IMR-90 (cell line): ENCODE measurements at regions not wholly inside any gene's neighbourhood (a gene's known extent, or its start where the extent isn't known, plus 50 kb on each side); places are given as distances from the start of the nearest gene placed in this dataset.

ENCODE experiments used
- ATAC-seq: fragments of 200-7000 bp; cut with Tn5 transposase; 2 replicates; pipeline ENCODE4 v1.9.1; 2020; ENCODE audit warnings: low read depth, mild to moderate bottlenecking, moderate library complexity
- BruUV-seq: library from RNA; stranded (reverse); fragments of 400-500 nt; replicated peaks from 2 replicates; lab custom pipeline; 2021; lab: Mats Ljungman, UMichigan
- CTCF ChIA-PET: fragments of 300-600 bp; formaldehyde crosslinking; extraction: SDS; loops from one replicate; lab custom pipeline; 2021; ENCODE audit warnings: antibody characterized with exemption; lab: Yijun Ruan, JAX
- POLR2A ChIA-PET: fragments of 300-600 bp; sonication (Branson Sonifier 250); formaldehyde crosslinking; loops from one replicate; lab custom pipeline; 2022; ENCODE audit warnings: antibody characterized with exemption; ENCODE audit not compliant: unreplicated experiment; lab: Charles Lee
- DNase-seq: peaks from one replicate; pipeline ENCODE4 v3.0.0; 2013
- H2AFZ ChIP-seq: replicated peaks from 2 replicates; pipeline ENCODE3; 2013; ENCODE audit warnings: low read length, mild to moderate bottlenecking; ENCODE audit not compliant: poor library complexity
- H2AK5ac ChIP-seq: 2 replicates; pipeline ENCODE4 v1.6.1; 2013; ENCODE audit warnings: low read depth, low read length, inconsistent platforms
- H2AK9ac ChIP-seq: replicated peaks from 2 replicates; pipeline ENCODE3; 2013; ENCODE audit warnings: mild to moderate bottlenecking, low read depth, low read length, moderate library complexity; ENCODE audit not compliant: poor library complexity
- H2BK120ac ChIP-seq: 2 replicates; pipeline ENCODE4 v1.6.1; 2013; ENCODE audit warnings: low read depth, low read length, inconsistent platforms
- H2BK15ac ChIP-seq: 3 replicates; pipeline ENCODE4 v1.6.1; 2013; ENCODE audit warnings: low read depth, low read length, inconsistent platforms
- H2BK20ac ChIP-seq: 2 replicates; pipeline ENCODE4 v1.6.1; 2013; ENCODE audit warnings: low read depth, mild to moderate bottlenecking, inconsistent platforms, low read length, moderate library complexity
- H2BK5ac ChIP-seq: 2 replicates; pipeline ENCODE4 v1.6.1; 2013; ENCODE audit warnings: mild to moderate bottlenecking, low read depth, low read length, inconsistent platforms; ENCODE audit not compliant: poor library complexity, severe bottlenecking
- H3K14ac ChIP-seq: replicated peaks from 2 replicates; pipeline ENCODE4 v1.6.1; 2013; ENCODE audit warnings: low read depth, low read length, inconsistent platforms
- H3K18ac ChIP-seq: 2 replicates; pipeline ENCODE4 v1.6.1; 2013; ENCODE audit warnings: low read depth, low read length, control low read depth
- H3K23ac ChIP-seq: 2 replicates; pipeline ENCODE4 v1.6.1; 2013; ENCODE audit warnings: low read depth, low read length, inconsistent platforms
- H3K27ac ChIP-seq: 2 replicates; pipeline ENCODE4 v1.5.1; 2013; ENCODE audit warnings: mild to moderate bottlenecking, control low read depth, low read length; ENCODE audit not compliant: insufficient read depth
- H3K27me3 ChIP-seq: 2 replicates; pipeline ENCODE4 v1.6.1; 2013; ENCODE audit warnings: low read length; ENCODE audit not compliant: control insufficient read depth, insufficient read depth
- H3K36me3 ChIP-seq: 2 replicates; pipeline ENCODE4 v1.6.1; 2013; ENCODE audit warnings: low read length, mixed read lengths; ENCODE audit not compliant: control insufficient read depth, insufficient read depth
- H3K4ac ChIP-seq: 2 replicates; pipeline ENCODE4 v1.6.1; 2013; ENCODE audit warnings: low read depth, low read length, inconsistent platforms
- H3K4me1 ChIP-seq: 2 replicates; pipeline ENCODE4 v1.6.1; 2013; ENCODE audit warnings: low read length, mixed read lengths; ENCODE audit not compliant: control insufficient read depth, insufficient read depth
- H3K4me2 ChIP-seq: 2 replicates; pipeline ENCODE4 v1.6.1; 2013; ENCODE audit warnings: low read depth, mild to moderate bottlenecking, control low read depth, low read length, moderate library complexity
- H3K4me3 ChIP-seq: 2 replicates; pipeline ENCODE4 v1.5.1; 2013; ENCODE audit warnings: low read depth, mild to moderate bottlenecking, control low read depth, low read length, moderate library complexity; ENCODE audit not compliant: insufficient read depth
- H3K56ac ChIP-seq: 2 replicates; pipeline ENCODE4 v1.6.1; 2013; ENCODE audit warnings: low read length, inconsistent platforms; ENCODE audit not compliant: insufficient read depth; ENCODE audit errors: extremely low read depth
- H3K79me1 ChIP-seq, 2 experiments: 2 replicates each; pipeline ENCODE4 v1.6.1; 2013; ENCODE audit warnings: low read length in 2 of 2, inconsistent platforms in 1 of 2, low read depth in 1 of 2
- H3K9ac ChIP-seq: 2 replicates; pipeline ENCODE4 v1.6.1; 2013; ENCODE audit warnings: low read depth, low read length, control low read depth
- H3K9me1 ChIP-seq: 2 replicates; pipeline ENCODE4 v1.6.1; 2013; ENCODE audit warnings: low read length, inconsistent platforms; ENCODE audit not compliant: insufficient read depth
- H3K9me3 ChIP-seq: 2 replicates; pipeline ENCODE4 v1.6.1; 2013; ENCODE audit warnings: low read length; ENCODE audit not compliant: control insufficient read depth, insufficient read depth
- H4K20me1 ChIP-seq: 2 replicates; pipeline ENCODE4 v1.6.1; 2013; ENCODE audit warnings: low read length, inconsistent platforms; ENCODE audit not compliant: insufficient read depth
- H4K5ac ChIP-seq: 2 replicates; pipeline ENCODE4 v1.6.1; 2013; ENCODE audit warnings: mild to moderate bottlenecking, low read depth, low read length, control low read depth
- H4K8ac ChIP-seq, 2 experiments: 2 replicates each; pipeline ENCODE4 v1.6.1; 2013; ENCODE audit warnings: low read depth in 2 of 2, low read length in 2 of 2, control low read depth in 1 of 2, inconsistent platforms in 1 of 2
- H4K91ac ChIP-seq: 2 replicates; pipeline ENCODE4 v1.6.1; 2013; ENCODE audit warnings: low read depth, low read length, inconsistent platforms; ENCODE audit not compliant: insufficient read depth
- BHLHE40 ChIP-seq: fragments of 150-350 bp; IDR thresholded peaks from 2 replicates; pipeline ENCODE4 v1.6.1; 2016; ENCODE audit warnings: mild to moderate bottlenecking, low read depth, low read length
- CEBPB ChIP-seq: IDR thresholded peaks from 2 replicates; pipeline ENCODE4 v1.6.1; 2012; ENCODE audit warnings: low read depth, low read length, improper control_type of control experiment
- FOS ChIP-seq: fragments of 150-350 bp; IDR thresholded peaks from 2 replicates; pipeline ENCODE4 v1.6.1; 2016; ENCODE audit warnings: low read depth, low read length
- MAZ ChIP-seq: IDR thresholded peaks from 2 replicates; pipeline ENCODE4 v1.6.1; 2012; ENCODE audit warnings: low read depth, mild to moderate bottlenecking, low read length, improper control_type of control experiment, moderate library complexity, borderline replicate concordance
- NFE2L2 ChIP-seq: fragments of 150-350 bp; IDR thresholded peaks from 2 replicates; pipeline ENCODE4 v1.6.1; 2016; ENCODE audit warnings: low read depth, mild to moderate bottlenecking, low read length
- POLR2A ChIP-seq: IDR thresholded peaks from 2 replicates; pipeline ENCODE4 v1.6.1; 2012; ENCODE audit warnings: mild to moderate bottlenecking, low read depth, low read length
- RFX5 ChIP-seq: IDR thresholded peaks from 2 replicates; pipeline ENCODE4 v1.8.0; 2012; ENCODE audit warnings: low read depth, mild to moderate bottlenecking, low read length, moderate library complexity
- SMC3 ChIP-seq: fragments of 150-350 bp; IDR thresholded peaks from 2 replicates; pipeline ENCODE4 v1.6.1; 2016; ENCODE audit warnings: low read depth, mild to moderate bottlenecking, antibody characterized with exemption, low read length, moderate library complexity
- WGBS, 2 experiments: methylation state at CpG; one replicate each; pipeline versions ENCODE4 v1.1.5 to v1.1.7; 2013; ENCODE audit warnings: missing lambda C conversion rate in 2 of 2; ENCODE audit not compliant: insufficient read length in 1 of 2; ENCODE audit errors: extremely low coverage in 2 of 2; 5-methylcytosine and 5-hydroxymethylcytosine counted together
- dilution Hi-C: fragments of 300-500 bp; cut with HindIII; formaldehyde crosslinking; loops from one replicate; pipeline ENCODE4 v1.14.3; 2018; ENCODE audit warnings: low sequenced_read_pairs; ENCODE audit not compliant: unreplicated experiment
- in situ Hi-C: fragments of 300-500 bp; cut with MboI; formaldehyde crosslinking; loops from 3 replicates; pipeline ENCODE4 v1.14.3; 2019; ENCODE audit warnings: low sequenced_read_pairs, inconsistent platforms, mixed read lengths
- intact Hi-C: fragments of 100-400 bp; cut with micrococcal nuclease; formaldehyde crosslinking; loops from 2 replicates; pipeline ENCODE4 v1.10.0; 2022
- TF ChIP-seq, protein P1 (sequence below): fragments of 150-350 bp; IDR thresholded peaks from 2 replicates; pipeline ENCODE4 v1.6.1; 2016; ENCODE audit warnings: low read depth, mild to moderate bottlenecking, low read length, moderate library complexity, borderline replicate concordance

DNA sequence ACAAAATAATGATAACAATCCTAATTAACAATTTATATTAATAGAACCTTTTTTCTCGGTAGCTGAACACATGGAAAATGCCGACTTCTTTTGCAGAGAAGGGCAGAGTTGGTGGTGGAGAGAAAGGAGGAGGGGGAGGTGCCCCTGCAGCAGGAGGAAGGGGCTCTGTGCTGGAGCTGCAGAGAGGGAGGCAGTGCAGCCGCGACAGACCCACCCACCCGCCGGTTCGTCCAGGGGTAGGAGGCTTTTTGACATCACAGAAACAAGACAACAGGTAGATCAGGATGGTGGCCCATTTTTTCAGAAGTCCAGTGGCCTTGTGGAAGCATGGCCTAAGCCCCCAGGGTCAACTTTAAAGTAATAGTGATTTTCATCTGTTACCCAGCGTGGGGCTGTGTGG is 321.1 kb upstream of the SALL3 start:
- Histone ChIP-seq H3K36me3 (no peaks in the 10 kb centered on the region), H4K5ac (no peak overlapping the region), H2BK20ac (no peak overlapping the region), H3K18ac (no peak overlapping the region), H2BK5ac (no peak overlapping the region), H3K4me1 (no peaks in the 10 kb centered on the region), H2BK15ac (no peak overlapping the region), H3K27ac (no peak overlapping the region), H3K9me1 (no peaks in the 10 kb centered on the region), H3K14ac (no peak overlapping the region), H4K20me1 (no peaks in the 10 kb centered on the region), H2AK9ac (no peak overlapping the region), H3K23ac (no peak overlapping the region), H3K56ac (no peak overlapping the region), H4K91ac (no peak overlapping the region), H3K4me2 (no peak overlapping the region), H4K8ac (no peak overlapping the region), H3K4ac (no peak overlapping the region), H3K9me3 (peaks cover 53% of the 10 kb centered on the region), H3K79me1 (no peaks in the 10 kb centered on the region), H3K4me3 (no peak overlapping the region), H2BK120ac (no peak overlapping the region), H3K27me3 (no peaks in the 10 kb centered on the region), H2AFZ (no peak overlapping the region), H3K9ac (no peak overlapping the region), H2AK5ac (no peak overlapping the region)
- POLR2A ChIA-PET: no interaction called here
- CTCF ChIA-PET: no interaction called here
- no TSS peak for BruUV-seq
- DNase-seq: no peak
- dilution Hi-C loops (no loop called here), in situ Hi-C loops (no loop called here), intact Hi-C loops (no loop called here)
- WGBS, 2 experiments: no CpG with 5 or more reads among the region's 8 CpGs
- no peak for ATAC-seq
- no peak for TF ChIP-seq RFX5
- no peak for TF ChIP-seq POLR2A
- TF ChIP-seq SMC3: no peak
- TF ChIP-seq, protein P1, sequence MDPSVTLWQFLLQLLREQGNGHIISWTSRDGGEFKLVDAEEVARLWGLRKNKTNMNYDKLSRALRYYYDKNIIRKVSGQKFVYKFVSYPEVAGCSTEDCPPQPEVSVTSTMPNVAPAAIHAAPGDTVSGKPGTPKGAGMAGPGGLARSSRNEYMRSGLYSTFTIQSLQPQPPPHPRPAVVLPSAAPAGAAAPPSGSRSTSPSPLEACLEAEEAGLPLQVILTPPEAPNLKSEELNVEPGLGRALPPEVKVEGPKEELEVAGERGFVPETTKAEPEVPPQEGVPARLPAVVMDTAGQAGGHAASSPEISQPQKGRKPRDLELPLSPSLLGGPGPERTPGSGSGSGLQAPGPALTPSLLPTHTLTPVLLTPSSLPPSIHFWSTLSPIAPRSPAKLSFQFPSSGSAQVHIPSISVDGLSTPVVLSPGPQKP: no peak
- TF ChIP-seq FOS: no peak
- TF ChIP-seq MAZ: no peak
- no peak for TF ChIP-seq NFE2L2
- TF ChIP-seq CEBPB: no peak
- TF ChIP-seq BHLHE40: no peak
